CD4-positive, alpha-beta memory T cell (primary cell): ENCODE measurements at regions not wholly inside any gene's neighbourhood (a gene's known extent, or its start where the extent isn't known, plus 50 kb on each side); places are given as distances from the start of the nearest gene placed in this dataset.

ENCODE experiments used
- CTCF ChIA-PET: fragments of 350-600 bp; sonication (Branson Sonifier 250); formaldehyde crosslinking; loops from one replicate; lab custom pipeline; 2021; ENCODE audit warnings: inconsistent platforms; ENCODE audit not compliant: partially characterized antibody; lab: Charles Lee
- POLR2A ChIA-PET: fragments of 350-600 bp; sonication (Branson Sonifier 250); formaldehyde crosslinking; loops from one replicate; lab custom pipeline; 2021; ENCODE audit not compliant: partially characterized antibody; lab: Charles Lee
- DNase-seq, 5 donors: peaks; one replicate each; pipeline versions ENCODE4 v3.0.0 to v3.0.0-alpha.2; 2020 to 2022; ENCODE audit warnings: mixed read lengths in 1 of 5
- H3K27ac ChIP-seq: one replicate; pipeline ENCODE4 v1.7.0; 2013; ENCODE audit warnings: low read depth, low read length
- H3K27me3 ChIP-seq: 2 replicates; pipeline ENCODE4 v1.7.0; 2013; ENCODE audit warnings: mild to moderate bottlenecking, low read length, moderate library complexity; ENCODE audit not compliant: insufficient read depth
- H3K36me3 ChIP-seq: 2 replicates; pipeline ENCODE4 v1.7.0; 2013; ENCODE audit warnings: mild to moderate bottlenecking, low read length, moderate library complexity; ENCODE audit not compliant: insufficient read depth
- H3K4me1 ChIP-seq: 2 replicates; pipeline ENCODE4 v1.7.0; 2013; ENCODE audit warnings: mild to moderate bottlenecking, low read length, moderate library complexity; ENCODE audit not compliant: insufficient read depth
- H3K4me3 ChIP-seq, 2 donors: one replicate each; pipeline ENCODE4 v1.7.0; 2013; ENCODE audit warnings: low read length in 2 of 2, mild to moderate bottlenecking in 1 of 2
- H3K9me3 ChIP-seq, 2 donors: one replicate each; pipeline ENCODE4 v1.7.0; 2013; ENCODE audit warnings: low read length in 2 of 2, control low read depth in 1 of 2; ENCODE audit not compliant: control insufficient read depth in 1 of 2
- H3K27ac Mint-ChIP-seq, 7 donors: one replicate each; pipeline ENCODE4 v1.8.0; 2020 to 2021; ENCODE audit warnings: mixed read lengths in 7 of 7, mild to moderate bottlenecking in 6 of 7, inconsistent platforms in 3 of 7, moderate library complexity in 3 of 7
- H3K27me3 Mint-ChIP-seq, 2 donors: one replicate each; pipeline ENCODE4 v1.8.0; 2020 to 2021; ENCODE audit warnings: mixed read lengths in 2 of 2
- H3K36me3 Mint-ChIP-seq, 2 donors: one replicate each; pipeline ENCODE4 v1.8.0; 2020 to 2021; ENCODE audit warnings: mixed read lengths in 2 of 2, inconsistent platforms in 1 of 2, mild to moderate bottlenecking in 1 of 2
- H3K4me1 Mint-ChIP-seq, 4 donors: one replicate each; pipeline ENCODE4 v1.8.0; 2020 to 2021; ENCODE audit warnings: mixed read lengths in 4 of 4, mild to moderate bottlenecking in 1 of 4
- H3K4me3 Mint-ChIP-seq, 8 donors: one replicate each; pipeline ENCODE4 v1.8.0; 2020 to 2021; ENCODE audit warnings: mixed read lengths in 8 of 8, mild to moderate bottlenecking in 7 of 8, moderate library complexity in 6 of 8, inconsistent platforms in 3 of 8
- H3K9me3 Mint-ChIP-seq, 8 donors: one replicate each; pipeline ENCODE4 v1.8.0; 2020 to 2021; ENCODE audit warnings: mixed read lengths in 8 of 8, mild to moderate bottlenecking in 5 of 8, inconsistent platforms in 3 of 8, moderate library complexity in 1 of 8
- intact Hi-C: fragments of 100-400 bp; cut with micrococcal nuclease; formaldehyde crosslinking; loops from one replicate; pipeline ENCODE4 v1.15.1; 2023

GRCh38 chr2:120825370-120826259 lies 89.9 kb downstream of the GLI2 start:
- Mint-ChIP-seq H3K27ac (no peak overlapping the region), H3K4me1 (no peaks in the 10 kb centered on the region), H3K27me3 (peaks cover 0 to 4% of the 10 kb centered on the region in 2 donors), H3K36me3 (no peaks in the 10 kb centered on the region), H3K9me3 (no peaks in the 10 kb centered on the region), H3K4me3 (no peak overlapping the region)
- Histone ChIP-seq H3K27me3 (no peaks in the 10 kb centered on the region), H3K36me3 (no peaks in the 10 kb centered on the region), H3K27ac (no peak overlapping the region), H3K4me1 (no peaks in the 10 kb centered on the region), H3K4me3 (no peak overlapping the region), H3K9me3 (no peaks in the 10 kb centered on the region)
- CTCF ChIA-PET: no interaction called here
- POLR2A ChIA-PET: no interaction called here
- intact Hi-C loops: no loop called here
- no peak for DNase-seq

GRCh38 chr2:120826260-120826648 lies 90.6 kb downstream of the GLI2 start:
- Mint-ChIP-seq H3K36me3 (no peaks in the 10 kb centered on the region), H3K9me3 (no peaks in the 10 kb centered on the region), H3K27me3 (peaks cover 0 to 4% of the 10 kb centered on the region in 2 donors), H3K27ac (no peak overlapping the region), H3K4me3 (no peak overlapping the region), H3K4me1 (peaks cover 0 to 1% (median 0%) of the 10 kb centered on the region in 4 donors)
- Histone ChIP-seq H3K27me3 (no peaks in the 10 kb centered on the region), H3K36me3 (no peaks in the 10 kb centered on the region), H3K9me3 (no peaks in the 10 kb centered on the region), H3K27ac (no peak overlapping the region), H3K4me3 (no peak overlapping the region), H3K4me1 (no peaks in the 10 kb centered on the region)
- DNase-seq: no peak
- CTCF ChIA-PET: no interaction called here
- intact Hi-C loops: no loop called here
- POLR2A ChIA-PET: no interaction called here

- Histone ChIP-seq H3K9me3 (no peaks in the 10 kb centered on the region), H3K4me3 (no peak overlapping the region), H3K36me3 (no peaks in the 10 kb centered on the region), H3K27me3 (no peaks in the 10 kb centered on the region), H3K27ac (no peak overlapping the region), H3K4me1 (no peaks in the 10 kb centered on the region)
- H3K27me3 Mint-ChIP-seq: peaks cover 0 to 4% of the 10 kb centered on the region in 2 donors
- intact Hi-C loops: no loop called here
- H3K4me1 Mint-ChIP-seq: peaks cover 0 to 1% (median 0%) of the 10 kb centered on the region in 4 donors
- H3K27ac Mint-ChIP-seq: no peak overlapping the region
- H3K36me3 Mint-ChIP-seq: no peaks in the 10 kb centered on the region
- H3K9me3 Mint-ChIP-seq: no peaks in the 10 kb centered on the region
- CTCF ChIA-PET: no interaction called here
- POLR2A ChIA-PET: no interaction called here
- H3K4me3 Mint-ChIP-seq: no peak overlapping the region
- no peak for DNase-seq
Observed at GRCh38 chr2:120826716-120827410, 91.2 kb downstream of the GLI2 start.

- ChIA-PET CTCF (no interaction called here), POLR2A (no interaction called here)
- no peaks in the 10 kb centered on the region for H3K36me3 Mint-ChIP-seq
- H3K9me3 Mint-ChIP-seq: no peaks in the 10 kb centered on the region
- H3K4me3 Mint-ChIP-seq: no peak overlapping the region
- no peaks in the 10 kb centered on the region for H3K27me3 ChIP-seq
- H3K27ac Mint-ChIP-seq: no peak overlapping the region
- H3K27me3 Mint-ChIP-seq: peaks cover 0 to 2% of the 10 kb centered on the region in 2 donors
- no peaks in the 10 kb centered on the region for H3K36me3 ChIP-seq
- peaks cover 0 to 1% (median 0%) of the 10 kb centered on the region in 4 donors for H3K4me1 Mint-ChIP-seq
- intact Hi-C loops: no loop called here
- no peak for DNase-seq
- no peak overlapping the region for H3K4me3 ChIP-seq
- no peaks in the 10 kb centered on the region for H3K9me3 ChIP-seq
- H3K27ac ChIP-seq: no peak overlapping the region
- no peaks in the 10 kb centered on the region for H3K4me1 ChIP-seq
Observed at GRCh38 chr2:120828066-120828465, 92.4 kb downstream of the GLI2 start.

- Histone ChIP-seq H3K4me3 (no peak overlapping the region), H3K27ac (no peak overlapping the region), H3K9me3 (no peaks in the 10 kb centered on the region), H3K27me3 (no peaks in the 10 kb centered on the region), H3K36me3 (no peaks in the 10 kb centered on the region), H3K4me1 (no peaks in the 10 kb centered on the region)
- H3K4me3 Mint-ChIP-seq: no peak overlapping the region
- H3K9me3 Mint-ChIP-seq: no peaks in the 10 kb centered on the region
- peaks cover 0 to 1% (median 0%) of the 10 kb centered on the region in 4 donors for H3K4me1 Mint-ChIP-seq
- ChIA-PET CTCF (no interaction called here), POLR2A (no interaction called here)
- intact Hi-C loops: no loop called here
- H3K36me3 Mint-ChIP-seq: no peaks in the 10 kb centered on the region
- no peak overlapping the region for H3K27ac Mint-ChIP-seq
- H3K27me3 Mint-ChIP-seq: no peaks in the 10 kb centered on the region
- DNase-seq: no peak
Observed at GRCh38 chr2:120828829-120829632, 93.4 kb downstream of the GLI2 start.

GRCh38 chr2:120829633-120830025 lies 94.0 kb downstream of the GLI2 start:
- H3K4me1 Mint-ChIP-seq: peaks cover 0 to 1% (median 0%) of the 10 kb centered on the region in 4 donors
- no peaks in the 10 kb centered on the region for H3K9me3 Mint-ChIP-seq
- intact Hi-C loops: no loop called here
- H3K36me3 Mint-ChIP-seq: no peaks in the 10 kb centered on the region
- Histone ChIP-seq H3K4me3 (no peak overlapping the region), H3K27me3 (no peaks in the 10 kb centered on the region), H3K27ac (no peak overlapping the region), H3K4me1 (no peaks in the 10 kb centered on the region), H3K9me3 (no peaks in the 10 kb centered on the region), H3K36me3 (no peaks in the 10 kb centered on the region)
- no peaks in the 10 kb centered on the region for H3K27me3 Mint-ChIP-seq
- ChIA-PET POLR2A (no interaction called here), CTCF (no interaction called here)
- no peak overlapping the region for H3K4me3 Mint-ChIP-seq
- no peak for DNase-seq
- no peak overlapping the region for H3K27ac Mint-ChIP-seq
